SK-N-SH (cell line): ENCODE measurements at regions not wholly inside any gene's neighbourhood (a gene's known extent, or its start where the extent isn't known, plus 50 kb on each side); places are given as distances from the start of the nearest gene placed in this dataset.

Source experiments
- CTCF ChIA-PET: fragments of 300-600, 350-600 bp; formaldehyde crosslinking; extraction: SDS; loops from one replicate; lab custom pipeline; 2021; lab: Yijun Ruan, JAX
- POLR2A ChIA-PET: fragments of 350-600 bp; sonication (Branson Sonifier 250); formaldehyde crosslinking; extraction: SDS; loops from one replicate; lab custom pipeline; 2020; ENCODE audit warnings: antibody characterized with exemption, inconsistent platforms; lab: Yijun Ruan, JAX
- DNase-seq: peaks from one replicate; pipeline ENCODE4 v3.0.0; 2012
- H2AFZ ChIP-seq: fragments of 200-600 bp; sonication (generic); 2 replicates; pipeline ENCODE4 v1.8.1; 2016; ENCODE audit warnings: antibody characterized with exemption, mild to moderate bottlenecking, low read depth
- H3F3A ChIP-seq: fragments of 200-600 bp; sonication (generic); replicated peaks from 2 replicates; pipeline ENCODE3; 2016; ENCODE audit warnings: antibody characterized with exemption, mild to moderate bottlenecking; ENCODE audit not compliant: insufficient read depth
- H3K27ac ChIP-seq, 2 experiments: fragments of 200-500 bp in 1 of 2; fragments of 200-600 bp in 1 of 2; sonication (Bioruptor generic) in 1 of 2; sonication (generic), shearing (Covaris generic) in 1 of 2; 2 replicates each; pipeline versions ENCODE4 v1.5.1 to v1.6.1; 2014 to 2016; ENCODE audit warnings: low read depth in 2 of 2, inconsistent platforms in 1 of 2, low read length in 1 of 2, mild to moderate bottlenecking in 1 of 2, mixed read lengths in 1 of 2
- H3K27me3 ChIP-seq: fragments of 200-600 bp; sonication (generic), shearing (Covaris generic); 2 replicates; pipeline ENCODE4 v1.6.1; 2016; ENCODE audit warnings: mixed run types; ENCODE audit not compliant: insufficient read depth
- H3K36me3 ChIP-seq, 2 experiments: fragments of 200-500 bp in 1 of 2; fragments of 200-600 bp in 1 of 2; sonication (Bioruptor generic) in 1 of 2; sonication (generic) in 1 of 2; replicated peaks in 1 of 2; 2 replicates each; pipeline versions ENCODE3 to v1.5.1; 2014 to 2016; ENCODE audit warnings: low read length in 1 of 2, mild to moderate bottlenecking in 1 of 2; ENCODE audit not compliant: insufficient read depth in 2 of 2, control insufficient read depth in 1 of 2
- H3K4me1 ChIP-seq, 2 experiments: fragments of 200-500 bp in 1 of 2; fragments of 200-600 bp in 1 of 2; sonication (Bioruptor generic) in 1 of 2; sonication (generic), shearing (Covaris generic) in 1 of 2; 2 replicates each; pipeline versions ENCODE4 v1.5.1 to v1.6.1; 2014 to 2016; ENCODE audit warnings: low read depth in 1 of 2, low read length in 1 of 2, mixed run types in 1 of 2; ENCODE audit not compliant: insufficient read depth in 2 of 2, control insufficient read depth in 1 of 2
- H3K4me2 ChIP-seq: fragments of 200-600 bp; sonication (generic), shearing (Covaris generic); 2 replicates; pipeline ENCODE4 v1.6.1; 2017; ENCODE audit warnings: mixed run types
- H3K4me3 ChIP-seq, 2 experiments: fragments of 200-500 bp in 1 of 2; fragments of 200-600 bp in 1 of 2; sonication (Bioruptor generic) in 1 of 2; sonication (generic), shearing (Covaris generic) in 1 of 2; 2 replicates each; pipeline versions ENCODE4 v1.5.1 to v1.8.1; 2014 to 2016; ENCODE audit warnings: low read depth in 2 of 2, inconsistent platforms in 1 of 2, low read length in 1 of 2, mild to moderate bottlenecking in 1 of 2, mixed read lengths in 1 of 2, moderate library complexity in 1 of 2
- H3K79me2 ChIP-seq: fragments of 200-600 bp; sonication (generic); 2 replicates; pipeline ENCODE4 v1.8.1; 2017; ENCODE audit warnings: mild to moderate bottlenecking; ENCODE audit not compliant: insufficient read depth
- H3K9ac ChIP-seq: fragments of 200-600 bp; sonication (generic); 2 replicates; pipeline ENCODE4 v1.6.1; 2017; ENCODE audit warnings: mixed run types
- H3K9me2 ChIP-seq: fragments of 200-600 bp; sonication (generic); 2 replicates; pipeline ENCODE4 v1.6.1; 2017; ENCODE audit warnings: mixed run types
- H3K9me3 ChIP-seq: fragments of 200-600 bp; sonication (generic); 2 replicates; pipeline ENCODE4 v1.6.1; 2017; ENCODE audit warnings: mixed run types, mild to moderate bottlenecking, moderate library complexity
- H4K20me1 ChIP-seq: fragments of 200-600 bp; sonication (generic); 2 replicates; pipeline ENCODE4 v1.6.1; 2017; ENCODE audit warnings: mild to moderate bottlenecking, mixed run types; ENCODE audit not compliant: insufficient read depth
- CHD2 ChIP-seq: fragments of 150-350 bp; IDR thresholded peaks from 2 replicates; pipeline ENCODE4 v1.6.1; 2018; ENCODE audit warnings: low read length; ENCODE audit not compliant: partially characterized antibody
- ELF1 ChIP-seq: IDR thresholded peaks from 2 replicates; pipeline ENCODE4 v1.4.0; 2012
- EZH2phosphoT487 ChIP-seq: fragments of 200-600 bp; sonication (generic); IDR thresholded peaks from 2 replicates; pipeline ENCODE4 v1.6.1; 2017; ENCODE audit warnings: low read depth, mixed run types, mild to moderate bottlenecking, antibody characterized with exemption, moderate library complexity, borderline replicate concordance
- FOXM1 ChIP-seq: IDR thresholded peaks from 2 replicates; pipeline ENCODE4 v1.4.0; 2012; ENCODE audit warnings: low read depth, mild to moderate bottlenecking
- GABPA ChIP-seq: IDR thresholded peaks from 2 replicates; pipeline ENCODE4 v1.4.0; 2012; ENCODE audit warnings: low read depth, mild to moderate bottlenecking
- GATA2 ChIP-seq: sonication (generic); formaldehyde crosslinking; IDR thresholded peaks from 2 replicates; pipeline ENCODE4 v1.5.0; 2020; ENCODE audit warnings: mild to moderate bottlenecking, missing genetic modification reagents
- IRF3 ChIP-seq: fragments of 150-350 bp; IDR thresholded peaks from 2 replicates; pipeline ENCODE4 v1.6.1; 2016; ENCODE audit warnings: mild to moderate bottlenecking, low read depth, low read length
- MAX ChIP-seq: IDR thresholded peaks from 2 replicates; pipeline ENCODE4 v1.4.0; 2012; ENCODE audit warnings: low read depth
- MEF2A ChIP-seq: IDR thresholded peaks from 2 replicates; pipeline ENCODE4 v1.4.0; 2012; ENCODE audit warnings: low read depth, borderline replicate concordance
- MXI1 ChIP-seq: IDR thresholded peaks from 2 replicates; pipeline ENCODE4 v1.6.1; 2012; ENCODE audit warnings: mild to moderate bottlenecking, low read depth, low read length, improper control_type of control experiment
- NFIC ChIP-seq: IDR thresholded peaks from 2 replicates; pipeline ENCODE4 v1.4.0; 2012; ENCODE audit warnings: borderline replicate concordance
- PBX3 ChIP-seq: IDR thresholded peaks from 2 replicates; pipeline ENCODE4; 2012
- POLR2AphosphoS5 ChIP-seq: IDR thresholded peaks from 2 replicates; pipeline ENCODE4 v1.6.1; 2012; ENCODE audit warnings: low read depth, low read length
- RAD21 ChIP-seq: IDR thresholded peaks from 2 replicates; pipeline ENCODE4 v1.6.1; 2012; ENCODE audit warnings: mild to moderate bottlenecking, low read length
- RCOR1 ChIP-seq: fragments of 150-350 bp; IDR thresholded peaks from 2 replicates; pipeline ENCODE4 v1.6.1; 2017; ENCODE audit warnings: antibody characterized with exemption, low read length
- RFX5 ChIP-seq: IDR thresholded peaks from 2 replicates; pipeline ENCODE4 v1.6.1; 2012; ENCODE audit warnings: mild to moderate bottlenecking, improper control_type of control experiment, low read length
- RXRA ChIP-seq: IDR thresholded peaks from 2 replicates; pipeline ENCODE4 v1.4.0; 2012; ENCODE audit warnings: low read depth, mild to moderate bottlenecking, borderline replicate concordance
- SIN3A ChIP-seq: IDR thresholded peaks from 2 replicates; pipeline ENCODE4 v1.6.1; 2012; ENCODE audit warnings: low read depth, mild to moderate bottlenecking, low read length, moderate library complexity, borderline replicate concordance
- SMC3 ChIP-seq: IDR thresholded peaks from 2 replicates; pipeline ENCODE4 v1.6.1; 2012; ENCODE audit warnings: low read depth, low read length, improper control_type of control experiment
- TCF12 ChIP-seq: IDR thresholded peaks from 2 replicates; pipeline ENCODE4 v1.4.0; 2012
- USF1 ChIP-seq: IDR thresholded peaks from 2 replicates; pipeline ENCODE4 v1.4.0; 2012; ENCODE audit warnings: low read depth, borderline replicate concordance
- USF2 ChIP-seq: fragments of 150-350 bp; IDR thresholded peaks from 2 replicates; pipeline ENCODE4 v1.6.1; 2017; ENCODE audit warnings: antibody characterized with exemption, low read length, low read depth, borderline replicate concordance

GRCh38 chr11:23257088-23257487 lies 396.8 kb upstream of the CCDC179 start:
- TF ChIP-seq FOXM1 (no peak), MXI1 (no peak), GABPA (no peak), ELF1 (no peak), NFIC (no peak), POLR2AphosphoS5 (no peak), RFX5 (no peak), RCOR1 (no peak), USF1 (no peak)
- no peak overlapping the region for H3K4me3 ChIP-seq
- ChIA-PET CTCF (no interaction called here), POLR2A (no interaction called here)
- no peak for DNase-seq
- H3K79me2 ChIP-seq: no peaks in the 10 kb centered on the region
- H3K9me3 ChIP-seq: no peaks in the 10 kb centered on the region
- no peaks in the 10 kb centered on the region for H4K20me1 ChIP-seq
- no peaks in the 10 kb centered on the region for H3K9me2 ChIP-seq
- no peaks in the 10 kb centered on the region for H3K36me3 ChIP-seq
- H3K27me3 ChIP-seq: no peaks in the 10 kb centered on the region
- H2AFZ ChIP-seq: no peak overlapping the region
- no peaks in the 10 kb centered on the region for H3F3A ChIP-seq
- H3K9ac ChIP-seq: no peak overlapping the region
- H3K27ac ChIP-seq: no peak overlapping the region
- no peak overlapping the region for H3K4me2 ChIP-seq
- H3K4me1 ChIP-seq: no peaks in the 10 kb centered on the region

GRCh38 chr11:23257556-23257955 lies 397.3 kb upstream of the CCDC179 start:
- Histone ChIP-seq H3K9me2 (no peaks in the 10 kb centered on the region), H2AFZ (no peak overlapping the region), H3K9ac (no peak overlapping the region), H4K20me1 (no peaks in the 10 kb centered on the region), H3K79me2 (no peaks in the 10 kb centered on the region), H3K9me3 (no peaks in the 10 kb centered on the region), H3K4me3 (no peak overlapping the region), H3K27ac (no peak overlapping the region), H3K4me2 (no peak overlapping the region), H3F3A (no peaks in the 10 kb centered on the region), H3K27me3 (no peaks in the 10 kb centered on the region), H3K4me1 (no peaks in the 10 kb centered on the region), H3K36me3 (no peaks in the 10 kb centered on the region)
- DNase-seq: no peak
- TF ChIP-seq MAX (no peak), PBX3 (no peak), FOXM1 (no peak), SIN3A (no peak), MEF2A (no peak), TCF12 (no peak), GATA2 (CRISPR knock-in tag) (no peak), USF2 (no peak), IRF3 (no peak), SMC3 (no peak), RXRA (no peak), EZH2phosphoT487 (no peak), RFX5 (no peak), ELF1 (no peak), NFIC (no peak), RAD21 (no peak), CHD2 (no peak)
- POLR2A ChIA-PET: no interaction called here
- CTCF ChIA-PET: no interaction called here
